Endodermal cell (in vitro differentiated cells): ENCODE measurements at regions not wholly inside any gene's neighbourhood (a gene's known extent, or its start where the extent isn't known, plus 50 kb on each side); places are given as distances from the start of the nearest gene placed in this dataset.
A peak's percentile ranks its signal among the peaks of the same experiment; 100 is the strongest.

Experiments used
- DNase-seq: peaks from one replicate; pipeline ENCODE4 v3.0.0-alpha.2; 2017
- H3K27ac ChIP-seq: 2 replicates; pipeline ENCODE4 v1.5.1; 2013; ENCODE audit warnings: mild to moderate bottlenecking, low read depth, low read length, moderate library complexity
- H3K27me3 ChIP-seq: 2 replicates; pipeline ENCODE4 v1.6.1; 2013; ENCODE audit warnings: mild to moderate bottlenecking, low read length, moderate library complexity; ENCODE audit not compliant: insufficient read depth, control insufficient read depth, poor library complexity, severe bottlenecking
- H3K36me3 ChIP-seq: 2 replicates; pipeline ENCODE4 v1.7.0; 2013; ENCODE audit warnings: mild to moderate bottlenecking, low read length, moderate library complexity; ENCODE audit not compliant: control insufficient read depth, insufficient read depth
- H3K4me1 ChIP-seq: one replicate; pipeline ENCODE4 v1.7.0; 2013; ENCODE audit warnings: low read length; ENCODE audit not compliant: control insufficient read depth, insufficient read depth
- H3K4me3 ChIP-seq: 2 replicates; pipeline ENCODE4 v1.5.1; 2013; ENCODE audit warnings: mild to moderate bottlenecking, low read length, moderate library complexity
- H3K9ac ChIP-seq: 2 replicates; pipeline ENCODE4 v1.6.1; 2013; ENCODE audit warnings: mild to moderate bottlenecking, low read length, moderate library complexity; ENCODE audit not compliant: poor library complexity, severe bottlenecking; ENCODE audit errors: extremely low read depth
- H3K9me3 ChIP-seq: 2 replicates; pipeline ENCODE4 v1.6.1; 2013; ENCODE audit warnings: mild to moderate bottlenecking, low read length, moderate library complexity; ENCODE audit not compliant: control insufficient read depth
- H3K27ac Mint-ChIP-seq: 2 replicates; pipeline ENCODE4 v1.8.0; 2020; ENCODE audit warnings: mixed read lengths
- H3K27me3 Mint-ChIP-seq: 2 replicates; pipeline ENCODE4 v1.8.0; 2021; ENCODE audit warnings: mild to moderate bottlenecking, mixed read lengths; ENCODE audit not compliant: insufficient read depth
- H3K36me3 Mint-ChIP-seq: 2 replicates; pipeline ENCODE4 v1.8.0; 2020; ENCODE audit warnings: low read depth, mixed read lengths
- H3K4me1 Mint-ChIP-seq: 2 replicates; pipeline ENCODE4 v1.8.0; 2020; ENCODE audit warnings: mixed read lengths
- H3K4me3 Mint-ChIP-seq: 2 replicates; pipeline ENCODE4 v1.8.0; 2020; ENCODE audit warnings: mild to moderate bottlenecking, moderate library complexity, mixed read lengths
- H3K9me3 Mint-ChIP-seq: 2 replicates; pipeline ENCODE4 v1.8.0; 2020; ENCODE audit warnings: mild to moderate bottlenecking, mixed read lengths
- WGBS, 2 experiments: methylation state at CpG; one replicate each; pipeline versions ENCODE4 v1.1.5 to v1.1.7; 2013; ENCODE audit warnings: missing lambda C conversion rate in 2 of 2, mixed read lengths in 1 of 2; ENCODE audit not compliant: insufficient coverage in 1 of 2, insufficient read length in 1 of 2; 5-methylcytosine and 5-hydroxymethylcytosine counted together
- TF ChIP-seq, protein P1 (sequence below): fragments of 200-600 bp; sonication (generic); conservative IDR thresholded peaks from 2 replicates; pipeline ENCODE4 v1.5.0; 2021; ENCODE audit warnings: antibody characterized with exemption, mild to moderate bottlenecking

DNA sequence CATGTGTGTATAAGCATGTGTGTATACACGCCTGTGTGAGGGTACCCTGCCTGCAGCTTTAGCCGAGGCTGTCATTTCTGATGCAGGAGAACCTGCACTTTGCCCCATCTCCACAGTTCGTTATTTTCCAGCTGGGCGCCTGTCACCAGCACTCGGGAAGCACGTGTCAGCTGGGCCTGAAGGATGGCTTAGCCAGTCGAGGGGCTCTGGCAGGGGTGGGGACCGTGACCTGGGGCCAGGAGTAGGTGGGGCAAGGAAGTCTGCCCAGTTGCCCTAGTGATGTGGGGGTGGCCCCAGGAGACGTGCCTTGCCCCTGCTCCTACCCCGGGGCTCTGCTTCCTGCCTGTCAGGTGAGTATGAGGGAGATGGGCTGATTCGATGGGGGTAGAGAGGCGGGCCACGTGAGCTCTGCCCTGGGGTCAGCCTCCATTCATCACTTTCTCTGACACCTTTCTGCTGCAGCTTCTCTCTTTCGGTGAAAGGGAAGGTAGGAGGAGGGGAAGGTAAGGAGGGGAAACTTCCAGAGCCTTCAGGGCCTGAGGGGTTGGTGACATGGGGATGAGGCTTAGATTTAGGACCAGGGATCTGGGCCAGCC lies 130.6 kb upstream of the SKOR2 start:
- peaks cover 19% of the 10 kb centered on the region for H3K27me3 Mint-ChIP-seq
- no peak overlapping the region for H3K27ac Mint-ChIP-seq
- TF ChIP-seq, protein P1, sequence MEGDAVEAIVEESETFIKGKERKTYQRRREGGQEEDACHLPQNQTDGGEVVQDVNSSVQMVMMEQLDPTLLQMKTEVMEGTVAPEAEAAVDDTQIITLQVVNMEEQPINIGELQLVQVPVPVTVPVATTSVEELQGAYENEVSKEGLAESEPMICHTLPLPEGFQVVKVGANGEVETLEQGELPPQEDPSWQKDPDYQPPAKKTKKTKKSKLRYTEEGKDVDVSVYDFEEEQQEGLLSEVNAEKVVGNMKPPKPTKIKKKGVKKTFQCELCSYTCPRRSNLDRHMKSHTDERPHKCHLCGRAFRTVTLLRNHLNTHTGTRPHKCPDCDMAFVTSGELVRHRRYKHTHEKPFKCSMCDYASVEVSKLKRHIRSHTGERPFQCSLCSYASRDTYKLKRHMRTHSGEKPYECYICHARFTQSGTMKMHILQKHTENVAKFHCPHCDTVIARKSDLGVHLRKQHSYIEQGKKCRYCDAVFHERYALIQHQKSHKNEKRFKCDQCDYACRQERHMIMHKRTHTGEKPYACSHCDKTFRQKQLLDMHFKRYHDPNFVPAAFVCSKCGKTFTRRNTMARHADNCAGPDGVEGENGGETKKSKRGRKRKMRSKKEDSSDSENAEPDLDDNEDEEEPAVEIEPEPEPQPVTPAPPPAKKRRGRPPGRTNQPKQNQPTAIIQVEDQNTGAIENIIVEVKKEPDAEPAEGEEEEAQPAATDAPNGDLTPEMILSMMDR = no peak
- Histone ChIP-seq H3K9me3 (no peaks in the 10 kb centered on the region), H3K36me3 (no peaks in the 10 kb centered on the region), H3K9ac (no peak overlapping the region), H3K4me1 (peaks cover 6% of the 10 kb centered on the region), H3K27ac (no peak overlapping the region), H3K27me3 (peaks cover 27% of the 10 kb centered on the region), H3K4me3 (no peak overlapping the region)
- no peaks in the 10 kb centered on the region for H3K36me3 Mint-ChIP-seq
- DNase-seq = peak; percentile 40
- 83 to 92% methylated on average over 6 to 14 of the region's 14 CpGs for WGBS, 2 experiments
- no peak overlapping the region for H3K4me3 Mint-ChIP-seq
- no peaks in the 10 kb centered on the region for H3K9me3 Mint-ChIP-seq
- peaks cover 19% of the 10 kb centered on the region for H3K4me1 Mint-ChIP-seq

DNA sequence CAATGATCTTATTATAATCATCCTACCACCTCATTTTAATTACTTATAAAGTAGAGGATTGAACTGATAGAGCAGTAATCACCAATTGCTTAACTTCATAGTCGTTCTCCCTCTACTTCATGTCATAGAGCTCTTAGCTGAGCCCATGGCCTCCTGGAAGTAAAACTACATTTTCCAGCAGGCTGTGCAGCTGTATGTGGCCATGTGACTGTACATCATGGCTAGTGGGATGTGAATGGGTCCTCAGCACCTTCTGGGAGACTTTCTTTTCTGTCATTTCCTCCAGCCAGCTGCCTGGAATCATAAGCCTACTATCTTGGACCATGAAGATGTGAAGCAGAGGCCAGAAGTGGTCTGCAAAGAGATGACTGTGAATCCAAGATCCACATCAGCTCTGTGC lies 128.7 kb upstream of the SKOR2 start:
- no peak overlapping the region for H3K4me3 Mint-ChIP-seq
- Histone ChIP-seq H3K9ac (no peak overlapping the region), H3K4me3 (no peak overlapping the region), H3K9me3 (no peaks in the 10 kb centered on the region), H3K27ac (no peak overlapping the region), H3K36me3 (no peaks in the 10 kb centered on the region), H3K4me1 (peaks cover 6% of the 10 kb centered on the region), H3K27me3 (peaks cover 27% of the 10 kb centered on the region)
- WGBS, 2 experiments = 70% methylated on average over 1 of the region's 1 CpG; no CpG with 5 or more reads in 1 of the 2 experiments
- no peak overlapping the region for H3K27ac Mint-ChIP-seq
- no peaks in the 10 kb centered on the region for H3K9me3 Mint-ChIP-seq
- peaks cover 19% of the 10 kb centered on the region for H3K27me3 Mint-ChIP-seq
- no peak for DNase-seq
- no peaks in the 10 kb centered on the region for H3K36me3 Mint-ChIP-seq
- TF ChIP-seq, protein P1 = no peak
- H3K4me1 Mint-ChIP-seq = peaks cover 22% of the 10 kb centered on the region

DNA sequence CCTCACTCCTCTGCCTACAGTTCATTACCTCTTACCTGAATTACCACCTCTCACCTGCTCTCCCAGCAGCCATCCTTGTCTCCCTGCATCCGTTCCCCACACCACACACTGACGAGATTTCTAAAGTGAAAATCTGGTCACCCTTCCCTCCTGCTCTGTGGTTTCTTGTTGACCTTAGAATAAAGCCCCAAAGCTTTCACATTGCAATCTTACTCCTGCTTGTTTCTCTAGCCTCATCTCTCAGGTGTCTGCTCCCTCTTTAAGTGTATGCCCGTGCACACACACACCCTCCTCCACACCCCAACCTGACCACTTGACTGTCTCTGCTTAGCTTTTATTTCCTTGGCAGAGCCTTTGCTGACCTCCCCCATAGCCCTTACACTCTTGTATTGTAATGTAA lies 122.0 kb upstream of the SKOR2 start:
- peaks cover 7% of the 10 kb centered on the region for H3K27me3 Mint-ChIP-seq
- H3K4me3 Mint-ChIP-seq = no peak overlapping the region

More for the DNA sequence above, 122.0 kb upstream of the SKOR2 start:
- Histone ChIP-seq H3K27me3 (no peaks in the 10 kb centered on the region), H3K27ac (no peak overlapping the region), H3K9me3 (no peaks in the 10 kb centered on the region), H3K4me3 (no peak overlapping the region), H3K36me3 (no peaks in the 10 kb centered on the region), H3K4me1 (peaks cover 6% of the 10 kb centered on the region), H3K9ac (no peak overlapping the region)
- peaks cover 9% of the 10 kb centered on the region for H3K9me3 Mint-ChIP-seq
- TF ChIP-seq, protein P1 = no peak
- H3K27ac Mint-ChIP-seq = no peak overlapping the region
- H3K4me1 Mint-ChIP-seq = peaks cover 16% of the 10 kb centered on the region
- H3K36me3 Mint-ChIP-seq = no peaks in the 10 kb centered on the region
- no peak for DNase-seq
- WGBS, 2 experiments = 83 to 90% methylated on average over 2 to 3 of the region's 3 CpGs
